ENCODE measurements at regions not wholly inside any gene's neighbourhood (a gene's known extent, or its start where the extent isn't known, plus 50 kb on each side); places are given as distances from the start of the nearest gene placed in this dataset.

- TF ChIP-seq CTCF (IDR thresholded peaks at IDR 0.05) (peak in 5 of 6 experiments; percentile 10 to 81 (median 64)), POLR2A (IDR thresholded peaks at IDR 0.05) (no peak)
Measured at GRCh38 chr17:51371732-51372151, 111.4 kb downstream of the UTP18 start.

All from thyroid gland (tissue), 4 donors.